HL-60 (cell line): ENCODE measurements at regions not wholly inside any gene's neighbourhood (a gene's known extent, or its start where the extent isn't known, plus 50 kb on each side); places are given as distances from the start of the nearest gene placed in this dataset.

Source experiments
- DNase-seq, 2 experiments: peaks; one replicate each; pipeline ENCODE4 v3.0.0-alpha.2; 2010 to 2020; ENCODE audit warnings: low read depth in 1 of 2, low spot score in 1 of 2
- H3K27ac ChIP-seq: fragments of 250-450 bp; sonication (Bioruptor Pico); replicated peaks from 2 replicates; pipeline ENCODE4 v1.5.1; 2020; ENCODE audit warnings: mild to moderate bottlenecking, moderate library complexity
- H3K27me3 ChIP-seq: fragments of 250-450 bp; sonication (Bioruptor Pico); 2 replicates; pipeline ENCODE4 v1.5.1; 2021; ENCODE audit warnings: mild to moderate bottlenecking, moderate library complexity; ENCODE audit not compliant: insufficient read depth, poor library complexity, severe bottlenecking
- H3K4me3 ChIP-seq: replicated peaks from 2 replicates; pipeline ENCODE4 v1.5.1; 2011; ENCODE audit warnings: mild to moderate bottlenecking, control low read depth, low read length; ENCODE audit not compliant: insufficient read depth
- GABPA ChIP-seq: IDR thresholded peaks from 2 replicates; pipeline ENCODE4 v1.6.1; 2012; ENCODE audit warnings: low read depth
- POLR2AphosphoS5 ChIP-seq: IDR thresholded peaks from 2 replicates; pipeline ENCODE4 v1.6.1; 2012; ENCODE audit warnings: low read depth
- REST ChIP-seq: IDR thresholded peaks from 2 replicates; pipeline ENCODE4 v1.6.1; 2012; ENCODE audit warnings: low read depth; ENCODE audit not compliant: insufficient replicate concordance
- SPI1 ChIP-seq: IDR thresholded peaks from 2 replicates; pipeline ENCODE4 v1.6.1; 2012; ENCODE audit warnings: low read depth, mild to moderate bottlenecking, borderline replicate concordance
- TF ChIP-seq, protein P1 (sequence below): IDR thresholded peaks from one replicate; pipeline ENCODE4 v1.5.1; 2011; ENCODE audit warnings: low read length, control low read depth, inconsistent platforms; ENCODE audit not compliant: insufficient read depth

DNA sequence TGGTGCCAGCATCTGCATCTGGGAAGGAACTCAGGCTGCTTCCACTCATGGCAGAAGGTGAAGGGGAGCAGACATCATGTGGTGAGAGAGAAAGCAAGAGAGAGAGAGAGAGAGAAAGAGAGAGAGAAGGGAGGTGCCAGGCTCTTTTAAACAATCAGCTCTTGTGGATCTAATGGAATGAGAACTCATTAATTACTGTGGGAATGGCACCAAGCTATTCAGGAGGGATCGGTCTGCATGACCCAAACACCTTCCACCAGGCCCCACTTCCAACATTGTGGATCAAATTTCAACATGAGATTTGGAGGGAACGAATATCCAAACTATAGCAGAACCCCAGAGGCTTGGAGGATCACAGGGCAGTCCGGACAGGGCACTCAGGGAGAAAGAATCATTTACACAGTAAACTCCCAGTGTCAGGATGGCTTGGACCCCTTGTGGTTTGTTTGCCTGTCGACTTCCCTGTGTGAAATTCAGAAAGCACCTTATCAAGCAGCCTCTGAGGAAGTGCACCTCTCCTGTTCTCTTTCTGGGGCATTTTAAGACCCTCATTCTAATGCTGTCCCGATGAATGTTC is 308.5 kb downstream of the REEP3 start:
- Histone ChIP-seq H3K27me3 (peaks cover 2% of the 10 kb centered on the region), H3K27ac (no peak overlapping the region), H3K4me3 (no peak overlapping the region)
- no peak for DNase-seq
- TF ChIP-seq SPI1 (no peak), POLR2AphosphoS5 (no peak), GABPA (no peak), REST (no peak)
- TF ChIP-seq, protein P1, sequence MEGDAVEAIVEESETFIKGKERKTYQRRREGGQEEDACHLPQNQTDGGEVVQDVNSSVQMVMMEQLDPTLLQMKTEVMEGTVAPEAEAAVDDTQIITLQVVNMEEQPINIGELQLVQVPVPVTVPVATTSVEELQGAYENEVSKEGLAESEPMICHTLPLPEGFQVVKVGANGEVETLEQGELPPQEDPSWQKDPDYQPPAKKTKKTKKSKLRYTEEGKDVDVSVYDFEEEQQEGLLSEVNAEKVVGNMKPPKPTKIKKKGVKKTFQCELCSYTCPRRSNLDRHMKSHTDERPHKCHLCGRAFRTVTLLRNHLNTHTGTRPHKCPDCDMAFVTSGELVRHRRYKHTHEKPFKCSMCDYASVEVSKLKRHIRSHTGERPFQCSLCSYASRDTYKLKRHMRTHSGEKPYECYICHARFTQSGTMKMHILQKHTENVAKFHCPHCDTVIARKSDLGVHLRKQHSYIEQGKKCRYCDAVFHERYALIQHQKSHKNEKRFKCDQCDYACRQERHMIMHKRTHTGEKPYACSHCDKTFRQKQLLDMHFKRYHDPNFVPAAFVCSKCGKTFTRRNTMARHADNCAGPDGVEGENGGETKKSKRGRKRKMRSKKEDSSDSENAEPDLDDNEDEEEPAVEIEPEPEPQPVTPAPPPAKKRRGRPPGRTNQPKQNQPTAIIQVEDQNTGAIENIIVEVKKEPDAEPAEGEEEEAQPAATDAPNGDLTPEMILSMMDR: no peak

DNA sequence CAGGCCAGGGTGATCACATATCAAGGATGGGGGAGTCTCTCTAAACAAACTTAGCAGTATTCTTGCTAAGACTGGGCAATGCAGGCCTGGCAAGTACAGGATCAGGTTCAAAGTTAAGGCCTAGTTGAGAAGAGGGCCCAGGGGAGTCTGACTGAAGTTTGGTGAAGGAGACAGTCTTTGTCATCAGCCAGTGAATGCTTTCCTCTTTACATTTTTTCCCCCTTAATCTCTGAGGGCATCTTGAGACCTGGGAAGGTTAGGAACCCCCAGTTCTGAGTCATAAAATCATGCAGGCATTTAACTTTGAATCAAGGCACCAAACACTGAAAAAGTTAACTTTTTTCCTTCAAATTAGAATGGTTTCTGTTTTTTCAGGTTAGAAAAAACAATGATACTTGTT is 311.5 kb downstream of the REEP3 start:
- no peak for TF ChIP-seq GABPA
- TF ChIP-seq POLR2AphosphoS5: no peak
- TF ChIP-seq REST: no peak
- TF ChIP-seq SPI1: no peak
- TF ChIP-seq, protein P1: no peak
- Histone ChIP-seq H3K4me3 (no peak overlapping the region), H3K27me3 (peaks cover 2% of the 10 kb centered on the region), H3K27ac (no peak overlapping the region)
- no peak for DNase-seq

GRCh38 chr10:63833411-63834060 is 312.3 kb downstream of the REEP3 start:
- Histone ChIP-seq H3K27me3 (peaks cover 2% of the 10 kb centered on the region), H3K4me3 (no peak overlapping the region), H3K27ac (no peak overlapping the region)
- TF ChIP-seq, protein P1: no peak
- TF ChIP-seq SPI1: no peak
- TF ChIP-seq REST: no peak
- TF ChIP-seq POLR2AphosphoS5: no peak
- no peak for TF ChIP-seq GABPA
- no peak for DNase-seq
